Astrocyte (in vitro differentiated cells and primary cell): ENCODE measurements at regions not wholly inside any gene's neighbourhood (a gene's known extent, or its start where the extent isn't known, plus 50 kb on each side); places are given as distances from the start of the nearest gene placed in this dataset.

Source experiments
- EZH2 ChIP-seq: IDR thresholded peaks from 2 replicates; pipeline ENCODE4 v1.6.1; 2012; ENCODE audit warnings: mild to moderate bottlenecking, low read length, inconsistent platforms; ENCODE audit not compliant: insufficient read depth
- TF ChIP-seq, protein P1 (sequence below): IDR thresholded peaks from 2 replicates; pipeline ENCODE4 v1.5.1; 2011; ENCODE audit warnings: low read depth, mild to moderate bottlenecking, inconsistent platforms, low read length, moderate library complexity; ENCODE audit not compliant: insufficient read depth

DNA sequence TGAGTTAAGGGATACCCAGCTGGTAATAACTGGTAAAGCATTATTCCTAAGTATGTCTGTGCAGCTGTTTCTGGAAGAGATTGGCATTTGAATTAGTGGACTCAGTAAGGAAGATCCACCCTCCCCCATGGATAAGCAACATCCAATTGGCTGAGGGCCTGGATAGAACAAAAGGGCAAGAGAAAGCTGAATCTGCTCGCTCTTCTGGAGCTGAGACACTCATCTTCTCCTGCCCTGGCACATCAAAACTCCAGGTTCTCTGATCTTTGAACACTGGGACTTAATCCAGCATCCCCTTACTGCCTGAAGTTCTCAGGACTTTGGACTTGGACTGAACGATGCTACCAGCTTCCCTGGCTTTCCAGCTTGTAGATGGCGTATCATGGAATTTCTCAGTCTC, 63.1 kb upstream of the CNOT2 start:
- TF ChIP-seq, protein P1, sequence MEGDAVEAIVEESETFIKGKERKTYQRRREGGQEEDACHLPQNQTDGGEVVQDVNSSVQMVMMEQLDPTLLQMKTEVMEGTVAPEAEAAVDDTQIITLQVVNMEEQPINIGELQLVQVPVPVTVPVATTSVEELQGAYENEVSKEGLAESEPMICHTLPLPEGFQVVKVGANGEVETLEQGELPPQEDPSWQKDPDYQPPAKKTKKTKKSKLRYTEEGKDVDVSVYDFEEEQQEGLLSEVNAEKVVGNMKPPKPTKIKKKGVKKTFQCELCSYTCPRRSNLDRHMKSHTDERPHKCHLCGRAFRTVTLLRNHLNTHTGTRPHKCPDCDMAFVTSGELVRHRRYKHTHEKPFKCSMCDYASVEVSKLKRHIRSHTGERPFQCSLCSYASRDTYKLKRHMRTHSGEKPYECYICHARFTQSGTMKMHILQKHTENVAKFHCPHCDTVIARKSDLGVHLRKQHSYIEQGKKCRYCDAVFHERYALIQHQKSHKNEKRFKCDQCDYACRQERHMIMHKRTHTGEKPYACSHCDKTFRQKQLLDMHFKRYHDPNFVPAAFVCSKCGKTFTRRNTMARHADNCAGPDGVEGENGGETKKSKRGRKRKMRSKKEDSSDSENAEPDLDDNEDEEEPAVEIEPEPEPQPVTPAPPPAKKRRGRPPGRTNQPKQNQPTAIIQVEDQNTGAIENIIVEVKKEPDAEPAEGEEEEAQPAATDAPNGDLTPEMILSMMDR, result no peak
- no peak for TF ChIP-seq EZH2
